NB4 (cell line): ENCODE measurements at regions not wholly inside any gene's neighbourhood (a gene's known extent, or its start where the extent isn't known, plus 50 kb on each side); places are given as distances from the start of the nearest gene placed in this dataset.

Source experiments
- DNase-seq: peaks from one replicate; pipeline ENCODE4 v3.0.0; 2010; ENCODE audit warnings: low read depth
- H3K4me3 ChIP-seq: one replicate; pipeline ENCODE4 v1.5.1; 2011; ENCODE audit warnings: mild to moderate bottlenecking, low read depth, low read length, moderate library complexity
- MYC ChIP-seq: IDR thresholded peaks from 2 replicates; pipeline ENCODE4 v1.6.1; 2011; ENCODE audit warnings: low read depth, low read length
- POLR2A ChIP-seq: IDR thresholded peaks from 2 replicates; pipeline ENCODE4 v1.6.1; 2011; ENCODE audit warnings: mild to moderate bottlenecking; ENCODE audit not compliant: insufficient read length; ENCODE audit errors: extremely low read depth
- TF ChIP-seq, protein P1 (sequence below): IDR thresholded peaks from 2 replicates; pipeline ENCODE4 v1.6.1; 2011; ENCODE audit warnings: low read depth, low read length
- TF ChIP-seq, protein P2 (sequence below): IDR thresholded peaks from one replicate; pipeline ENCODE4 v1.5.1; 2012; ENCODE audit warnings: low read depth, low read length

DNA sequence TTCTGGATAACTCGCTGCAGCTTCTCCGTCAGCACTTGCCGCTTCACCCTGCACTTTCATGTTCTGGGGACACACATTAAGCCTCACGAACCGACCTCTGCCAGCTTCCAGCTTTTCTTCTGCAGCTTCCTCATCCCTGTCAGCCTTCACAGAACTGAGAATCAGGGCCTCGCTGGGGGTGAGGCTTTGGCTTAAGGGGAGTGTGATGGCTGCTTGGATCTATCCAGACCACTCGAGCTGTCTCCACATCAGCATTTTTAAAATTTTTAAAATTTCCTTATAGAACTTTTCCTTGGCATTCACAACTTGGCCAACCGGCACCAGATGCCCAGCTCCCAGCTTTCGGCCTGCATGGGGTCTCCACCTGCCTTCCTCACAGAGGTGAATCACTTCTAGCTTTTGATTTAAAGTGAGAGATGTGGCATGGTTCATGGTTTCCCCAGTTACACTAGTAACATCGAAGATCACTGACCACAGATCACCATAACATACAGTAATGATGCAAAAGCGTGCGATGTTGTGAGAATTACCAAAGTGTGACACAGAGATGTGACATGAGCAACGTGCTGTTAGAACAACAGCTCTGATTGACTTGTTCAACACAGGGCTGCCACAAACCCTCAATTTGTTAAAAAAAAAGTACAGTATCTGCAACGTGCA lies 139.1 kb upstream of the C14orf180 start:
- TF ChIP-seq, protein P1, sequence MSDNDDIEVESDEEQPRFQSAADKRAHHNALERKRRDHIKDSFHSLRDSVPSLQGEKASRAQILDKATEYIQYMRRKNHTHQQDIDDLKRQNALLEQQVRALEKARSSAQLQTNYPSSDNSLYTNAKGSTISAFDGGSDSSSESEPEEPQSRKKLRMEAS: no peak
- no peak for TF ChIP-seq POLR2A
- no peak overlapping the region for H3K4me3 ChIP-seq
- DNase-seq: no peak

DNA sequence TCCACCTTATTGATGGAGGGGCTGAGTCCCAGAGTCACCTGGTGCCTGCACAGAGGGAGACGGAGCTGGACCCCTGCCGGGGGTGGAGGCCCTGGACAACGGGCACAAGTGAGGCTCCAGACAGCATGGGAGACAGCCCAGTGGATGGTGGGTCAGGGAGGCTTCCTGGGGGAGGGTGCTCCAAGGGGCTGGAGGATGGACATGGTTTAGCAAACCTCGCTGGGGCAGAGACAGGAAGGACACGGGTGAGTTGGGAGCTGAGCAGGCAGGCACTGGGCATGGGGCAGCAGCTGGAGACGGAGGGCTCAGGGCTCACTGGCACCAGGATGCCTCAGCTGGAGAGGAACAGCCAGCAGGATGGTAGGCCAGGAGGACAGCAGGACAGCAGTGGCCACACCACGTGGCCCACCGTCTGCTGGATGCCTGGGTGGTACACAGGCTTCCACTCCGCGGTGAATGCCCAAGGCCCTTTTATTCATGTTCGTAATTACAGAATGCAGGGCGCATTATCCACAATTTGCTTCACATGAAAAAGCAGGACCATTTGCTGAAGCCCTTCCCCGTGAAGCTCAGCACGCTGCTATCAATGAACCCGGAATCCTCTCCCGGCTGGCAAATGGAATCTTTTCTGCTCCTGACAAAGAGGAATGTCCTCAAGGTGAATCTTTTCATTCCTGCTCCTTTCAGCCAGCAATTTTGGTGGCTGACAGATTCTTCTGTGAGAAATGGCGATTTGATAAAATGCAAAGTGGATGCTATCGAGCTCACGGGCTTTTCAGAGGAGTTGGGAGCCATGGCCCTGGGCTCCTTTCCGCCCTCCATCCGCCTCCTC lies 138.1 kb upstream of the C14orf180 start:
- no peak overlapping the region for H3K4me3 ChIP-seq
- TF ChIP-seq, protein P2, sequence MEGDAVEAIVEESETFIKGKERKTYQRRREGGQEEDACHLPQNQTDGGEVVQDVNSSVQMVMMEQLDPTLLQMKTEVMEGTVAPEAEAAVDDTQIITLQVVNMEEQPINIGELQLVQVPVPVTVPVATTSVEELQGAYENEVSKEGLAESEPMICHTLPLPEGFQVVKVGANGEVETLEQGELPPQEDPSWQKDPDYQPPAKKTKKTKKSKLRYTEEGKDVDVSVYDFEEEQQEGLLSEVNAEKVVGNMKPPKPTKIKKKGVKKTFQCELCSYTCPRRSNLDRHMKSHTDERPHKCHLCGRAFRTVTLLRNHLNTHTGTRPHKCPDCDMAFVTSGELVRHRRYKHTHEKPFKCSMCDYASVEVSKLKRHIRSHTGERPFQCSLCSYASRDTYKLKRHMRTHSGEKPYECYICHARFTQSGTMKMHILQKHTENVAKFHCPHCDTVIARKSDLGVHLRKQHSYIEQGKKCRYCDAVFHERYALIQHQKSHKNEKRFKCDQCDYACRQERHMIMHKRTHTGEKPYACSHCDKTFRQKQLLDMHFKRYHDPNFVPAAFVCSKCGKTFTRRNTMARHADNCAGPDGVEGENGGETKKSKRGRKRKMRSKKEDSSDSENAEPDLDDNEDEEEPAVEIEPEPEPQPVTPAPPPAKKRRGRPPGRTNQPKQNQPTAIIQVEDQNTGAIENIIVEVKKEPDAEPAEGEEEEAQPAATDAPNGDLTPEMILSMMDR: no peak
- TF ChIP-seq, protein P1: no peak
- TF ChIP-seq POLR2A: no peak
- TF ChIP-seq MYC: no peak
- DNase-seq: no peak

DNA sequence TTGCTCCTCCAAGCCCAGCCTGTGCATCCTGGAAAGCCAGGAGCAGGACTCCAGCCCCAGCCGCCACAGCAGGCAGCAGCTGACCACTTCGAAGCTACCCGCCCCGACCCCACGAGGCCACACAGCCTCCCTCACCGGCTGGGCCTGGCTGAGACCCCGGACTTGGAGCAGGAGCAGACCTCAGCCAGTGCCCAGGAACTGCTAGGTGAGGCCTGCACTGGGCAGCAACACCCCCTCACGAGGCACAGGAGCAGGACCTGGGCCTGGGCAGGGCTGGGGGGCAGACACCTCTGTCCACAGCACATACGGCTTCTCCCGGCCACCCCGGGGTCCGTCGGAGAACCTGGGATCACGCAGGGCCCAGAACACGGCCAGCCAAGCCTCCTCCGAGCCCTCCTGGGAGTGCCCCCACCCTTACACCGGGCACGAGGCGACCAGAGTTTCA lies 137.4 kb upstream of the C14orf180 start:
- H3K4me3 ChIP-seq: no peak overlapping the region
- TF ChIP-seq, protein P2: no peak
- TF ChIP-seq MYC: no peak
- no peak for TF ChIP-seq POLR2A
- TF ChIP-seq, protein P1: no peak
- DNase-seq: no peak

DNA sequence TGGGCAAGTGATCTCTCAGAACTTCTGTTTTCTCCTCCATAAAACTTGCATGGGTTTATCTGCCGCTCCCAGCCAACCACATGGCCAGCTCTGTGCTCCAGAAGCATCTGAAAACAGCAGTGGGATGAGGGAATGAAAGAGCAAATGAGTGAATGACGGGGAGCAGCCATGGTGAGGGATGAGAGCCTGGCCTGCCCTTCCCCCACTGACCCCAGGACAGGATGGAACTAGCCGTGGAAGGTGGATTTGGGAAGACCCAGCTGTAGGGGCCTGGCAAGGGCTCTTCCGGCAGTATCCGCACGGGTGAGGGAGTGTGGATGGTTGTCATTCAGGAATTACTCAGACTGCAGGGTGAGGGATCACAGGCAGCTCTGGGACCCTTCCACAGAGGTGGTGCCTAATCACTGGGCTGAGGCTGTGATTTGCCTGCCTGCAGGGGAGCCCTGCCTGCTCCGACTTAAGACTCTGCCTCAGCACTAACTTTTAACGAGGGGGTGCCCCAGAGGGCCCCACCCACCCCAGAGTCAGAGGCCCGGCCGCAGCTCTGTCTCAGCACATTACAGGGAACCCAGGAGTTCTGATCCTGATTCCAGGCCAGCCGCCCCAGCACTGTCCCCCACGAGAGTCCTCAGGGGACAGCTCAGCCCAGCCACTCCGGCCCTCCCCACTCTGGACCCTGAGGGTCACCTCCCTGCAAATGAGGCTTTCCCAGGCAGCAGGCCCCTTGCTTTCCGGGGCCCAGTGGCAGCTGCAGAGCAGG lies 136.8 kb upstream of the C14orf180 start:
- TF ChIP-seq MYC (no peak), POLR2A (no peak)
- TF ChIP-seq, protein P1: no peak
- TF ChIP-seq, protein P2: no peak
- no peak overlapping the region for H3K4me3 ChIP-seq
- no peak for DNase-seq

DNA sequence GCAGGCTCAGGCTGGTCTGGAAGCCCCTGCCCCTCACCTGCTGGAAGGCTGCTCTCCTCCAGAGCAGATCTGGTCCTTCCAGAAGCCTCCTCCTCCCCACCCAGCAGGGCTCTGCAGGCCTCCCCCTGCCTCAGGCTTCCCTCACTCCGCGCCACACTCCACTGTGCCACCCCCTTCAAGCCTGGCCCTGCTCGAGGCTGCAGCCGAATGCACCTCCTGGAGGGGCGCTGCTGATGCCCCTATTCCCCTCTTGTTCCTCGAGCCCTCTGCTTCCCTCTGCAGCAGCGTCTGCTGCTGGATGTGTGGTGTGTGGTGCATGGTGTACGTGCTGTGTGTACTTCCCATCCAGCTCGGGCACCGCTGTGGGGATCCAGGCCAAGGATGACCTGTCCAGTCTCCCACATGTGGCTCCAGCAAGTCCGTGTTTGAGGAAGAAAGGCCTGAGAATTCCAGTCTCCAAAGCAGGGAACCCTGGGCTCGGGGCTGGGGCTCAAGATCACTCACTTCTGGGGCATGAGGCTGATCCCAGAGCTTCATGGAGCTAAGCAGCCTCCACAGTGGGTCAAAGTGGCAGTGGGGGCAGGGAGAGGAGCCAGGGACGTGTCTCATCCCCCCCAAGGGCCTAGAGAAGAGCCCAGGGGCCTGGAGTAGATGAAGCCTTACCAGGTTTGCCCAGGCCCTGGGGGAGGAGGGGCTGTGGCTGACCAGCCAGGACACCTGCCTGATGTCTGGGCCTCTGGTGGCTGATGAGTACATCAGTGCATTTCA lies 136.0 kb upstream of the C14orf180 start:
- TF ChIP-seq POLR2A (no peak), MYC (no peak)
- H3K4me3 ChIP-seq: no peak overlapping the region
- no peak for DNase-seq
